Uterus (tissue), 2 donors: ENCODE measurements at regions not wholly inside any gene's neighbourhood (a gene's known extent, or its start where the extent isn't known, plus 50 kb on each side); places are given as distances from the start of the nearest gene placed in this dataset.

Experiments
- POLR2A ChIP-seq, 2 donors: fragments of 450-650 bp; IDR thresholded peaks; one replicate each; pipeline ENCODE4 v1.6.1; 2016; ENCODE audit warnings: antibody characterized with exemption in 2 of 2, mild to moderate bottlenecking in 1 of 2, moderate library complexity in 1 of 2
- TF ChIP-seq, protein P1 (sequence below), 4 experiments: fragments of 200-600 bp in 2 of 4; fragments of 450-650 bp in 2 of 4; sonication (generic) in 2 of 4; IDR thresholded peaks; one replicate each; pipeline ENCODE4 v1.5.1; 2016 to 2019; ENCODE audit warnings: antibody characterized with exemption in 4 of 4, mild to moderate bottlenecking in 2 of 4, moderate library complexity in 1 of 4

DNA sequence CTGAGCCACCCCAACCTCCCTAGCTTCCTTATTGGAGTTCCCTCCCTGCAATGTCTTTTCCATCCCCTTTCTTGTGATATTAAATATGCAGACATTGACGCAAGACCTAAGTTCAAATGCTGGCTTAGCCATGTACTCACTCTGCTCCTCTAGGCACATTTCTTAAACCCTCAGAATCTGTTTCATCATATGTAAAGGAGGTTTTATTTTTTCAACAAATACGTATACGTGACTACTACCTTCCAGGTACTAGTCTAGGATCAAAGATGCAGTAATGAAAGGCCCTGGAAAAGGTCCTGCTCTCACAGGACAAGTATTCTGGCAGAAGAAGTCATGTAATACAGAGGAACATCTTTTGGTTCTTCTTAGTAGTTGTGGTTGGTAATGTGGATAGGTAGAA is 98.6 kb downstream of the SIPA1L2 start:
- TF ChIP-seq, protein P1, sequence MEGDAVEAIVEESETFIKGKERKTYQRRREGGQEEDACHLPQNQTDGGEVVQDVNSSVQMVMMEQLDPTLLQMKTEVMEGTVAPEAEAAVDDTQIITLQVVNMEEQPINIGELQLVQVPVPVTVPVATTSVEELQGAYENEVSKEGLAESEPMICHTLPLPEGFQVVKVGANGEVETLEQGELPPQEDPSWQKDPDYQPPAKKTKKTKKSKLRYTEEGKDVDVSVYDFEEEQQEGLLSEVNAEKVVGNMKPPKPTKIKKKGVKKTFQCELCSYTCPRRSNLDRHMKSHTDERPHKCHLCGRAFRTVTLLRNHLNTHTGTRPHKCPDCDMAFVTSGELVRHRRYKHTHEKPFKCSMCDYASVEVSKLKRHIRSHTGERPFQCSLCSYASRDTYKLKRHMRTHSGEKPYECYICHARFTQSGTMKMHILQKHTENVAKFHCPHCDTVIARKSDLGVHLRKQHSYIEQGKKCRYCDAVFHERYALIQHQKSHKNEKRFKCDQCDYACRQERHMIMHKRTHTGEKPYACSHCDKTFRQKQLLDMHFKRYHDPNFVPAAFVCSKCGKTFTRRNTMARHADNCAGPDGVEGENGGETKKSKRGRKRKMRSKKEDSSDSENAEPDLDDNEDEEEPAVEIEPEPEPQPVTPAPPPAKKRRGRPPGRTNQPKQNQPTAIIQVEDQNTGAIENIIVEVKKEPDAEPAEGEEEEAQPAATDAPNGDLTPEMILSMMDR (IDR thresholded peaks at IDR 0.05), result no peak
- TF ChIP-seq POLR2A (IDR thresholded peaks at IDR 0.05), result no peak
